Osteoblast (primary cell): ENCODE measurements at regions not wholly inside any gene's neighbourhood (a gene's known extent, or its start where the extent isn't known, plus 50 kb on each side); places are given as distances from the start of the nearest gene placed in this dataset.

Source experiments
- DNase-seq: peaks from one replicate; pipeline ENCODE4 v3.0.0; 2011; ENCODE audit warnings: low spot score, mixed read lengths; ENCODE audit not compliant: insufficient read length; ENCODE audit errors: missing footprints
- H2AFZ ChIP-seq: 2 replicates; pipeline ENCODE4 v1.6.0; 2011; ENCODE audit warnings: mild to moderate bottlenecking, low read length
- H3K27ac ChIP-seq: 2 replicates; pipeline ENCODE4 v1.5.1; 2011; ENCODE audit warnings: mild to moderate bottlenecking, low read depth, low read length, moderate library complexity
- H3K27me3 ChIP-seq: 2 replicates; pipeline ENCODE4 v1.6.0; 2012; ENCODE audit warnings: mild to moderate bottlenecking, control low read depth, inconsistent platforms, low read length, moderate library complexity; ENCODE audit not compliant: insufficient read depth
- H3K36me3 ChIP-seq: 2 replicates; pipeline ENCODE4 v1.5.1; 2011; ENCODE audit warnings: mild to moderate bottlenecking, low read length, control low read depth, moderate library complexity; ENCODE audit not compliant: insufficient read depth
- H3K4me1 ChIP-seq: 2 replicates; pipeline ENCODE4 v1.5.1; 2011; ENCODE audit warnings: mild to moderate bottlenecking, low read length, control low read depth, moderate library complexity; ENCODE audit not compliant: insufficient read depth
- H3K4me2 ChIP-seq: 2 replicates; pipeline ENCODE4 v1.6.0; 2011; ENCODE audit warnings: mild to moderate bottlenecking, low read length; ENCODE audit not compliant: insufficient read depth
- H3K4me3 ChIP-seq: fragments of 200-600 bp; sonication (generic); 3 replicates; pipeline ENCODE4 v1.5.1; 2012; ENCODE audit warnings: mild to moderate bottlenecking, low read length, inconsistent platforms; ENCODE audit not compliant: insufficient read depth
- H3K79me2 ChIP-seq: 2 replicates; pipeline ENCODE4 v1.6.0; 2012; ENCODE audit warnings: mild to moderate bottlenecking, low read length, control low read depth, inconsistent platforms; ENCODE audit not compliant: insufficient read depth
- H3K9me3 ChIP-seq: 2 replicates; pipeline ENCODE4 v1.5.1; 2011; ENCODE audit warnings: low read depth, low read length, control low read depth
- H4K20me1 ChIP-seq: 2 replicates; pipeline ENCODE4 v1.6.0; 2012; ENCODE audit warnings: mild to moderate bottlenecking, low read length, control low read depth; ENCODE audit not compliant: insufficient read depth
- TF ChIP-seq, protein P1 (sequence below): IDR thresholded peaks from 2 replicates; pipeline ENCODE4 v1.5.1; 2011; ENCODE audit warnings: mild to moderate bottlenecking, low read depth, low read length, moderate library complexity; ENCODE audit errors: extremely low read depth

GRCh38 chr9:38342532-38342931, 50.0 kb upstream of the ALDH1B1 start:
- no peaks in the 10 kb centered on the region for H3K79me2 ChIP-seq
- H3K9me3 ChIP-seq = no peaks in the 10 kb centered on the region
- no peak overlapping the region for H3K4me3 ChIP-seq
- no peak overlapping the region for H2AFZ ChIP-seq
- H4K20me1 ChIP-seq = no peaks in the 10 kb centered on the region
- no peaks in the 10 kb centered on the region for H3K36me3 ChIP-seq
- TF ChIP-seq, protein P1, sequence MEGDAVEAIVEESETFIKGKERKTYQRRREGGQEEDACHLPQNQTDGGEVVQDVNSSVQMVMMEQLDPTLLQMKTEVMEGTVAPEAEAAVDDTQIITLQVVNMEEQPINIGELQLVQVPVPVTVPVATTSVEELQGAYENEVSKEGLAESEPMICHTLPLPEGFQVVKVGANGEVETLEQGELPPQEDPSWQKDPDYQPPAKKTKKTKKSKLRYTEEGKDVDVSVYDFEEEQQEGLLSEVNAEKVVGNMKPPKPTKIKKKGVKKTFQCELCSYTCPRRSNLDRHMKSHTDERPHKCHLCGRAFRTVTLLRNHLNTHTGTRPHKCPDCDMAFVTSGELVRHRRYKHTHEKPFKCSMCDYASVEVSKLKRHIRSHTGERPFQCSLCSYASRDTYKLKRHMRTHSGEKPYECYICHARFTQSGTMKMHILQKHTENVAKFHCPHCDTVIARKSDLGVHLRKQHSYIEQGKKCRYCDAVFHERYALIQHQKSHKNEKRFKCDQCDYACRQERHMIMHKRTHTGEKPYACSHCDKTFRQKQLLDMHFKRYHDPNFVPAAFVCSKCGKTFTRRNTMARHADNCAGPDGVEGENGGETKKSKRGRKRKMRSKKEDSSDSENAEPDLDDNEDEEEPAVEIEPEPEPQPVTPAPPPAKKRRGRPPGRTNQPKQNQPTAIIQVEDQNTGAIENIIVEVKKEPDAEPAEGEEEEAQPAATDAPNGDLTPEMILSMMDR = no peak
- H3K4me1 ChIP-seq = peaks cover 5% of the 10 kb centered on the region
- no peak for DNase-seq
- peaks cover 11% of the 10 kb centered on the region for H3K27me3 ChIP-seq
- no peak overlapping the region for H3K27ac ChIP-seq
- no peak overlapping the region for H3K4me2 ChIP-seq

DNA sequence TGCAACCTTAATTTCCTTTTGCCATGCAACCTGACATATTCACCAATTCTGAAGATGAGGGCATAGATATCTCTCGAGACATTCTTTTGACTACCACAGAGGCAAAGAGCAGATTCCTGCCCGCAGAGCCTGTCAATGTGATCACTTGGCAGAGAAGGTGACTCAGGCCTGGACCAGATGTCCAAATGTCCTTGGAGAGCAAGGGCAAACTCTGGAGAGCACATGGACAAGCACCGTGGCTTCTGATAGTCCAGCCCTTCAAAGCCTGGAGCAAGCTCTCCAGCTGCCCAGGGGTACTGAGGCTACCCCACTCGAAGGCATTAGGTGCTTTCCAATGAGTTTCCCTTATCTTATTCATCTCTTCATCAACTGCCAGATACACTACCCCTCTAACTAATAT, 50.4 kb upstream of the ALDH1B1 start:
- H3K36me3 ChIP-seq = no peaks in the 10 kb centered on the region
- H3K79me2 ChIP-seq = no peaks in the 10 kb centered on the region
- H3K4me1 ChIP-seq = peaks cover 5% of the 10 kb centered on the region
- H2AFZ ChIP-seq = no peak overlapping the region
- TF ChIP-seq, protein P1 = no peak
- H3K4me2 ChIP-seq = no peak overlapping the region
- H4K20me1 ChIP-seq = no peaks in the 10 kb centered on the region
- DNase-seq = no peak
- no peak overlapping the region for H3K4me3 ChIP-seq
- peaks cover 16% of the 10 kb centered on the region for H3K27me3 ChIP-seq
- H3K27ac ChIP-seq = no peak overlapping the region
- H3K9me3 ChIP-seq = no peaks in the 10 kb centered on the region

DNA sequence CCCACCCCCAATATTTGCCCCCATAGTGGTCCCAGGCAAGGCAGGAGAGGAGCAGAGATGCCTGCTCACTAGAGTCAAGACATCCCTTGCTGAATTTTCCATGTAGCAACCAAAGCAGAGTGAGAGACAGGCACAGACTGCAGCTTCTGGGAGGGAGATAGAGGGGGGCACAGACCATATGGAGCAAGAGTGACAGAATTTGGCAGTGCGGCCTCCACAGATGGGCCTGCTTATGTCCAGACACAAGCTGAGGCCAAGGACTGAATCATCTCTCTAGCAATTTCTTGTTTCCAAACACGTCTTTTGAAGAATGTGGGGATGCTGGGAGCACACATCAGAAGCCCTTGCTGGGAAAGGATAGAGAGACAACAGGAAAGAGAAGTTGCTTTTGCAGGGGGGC, 53.0 kb upstream of the ALDH1B1 start:
- H3K4me1 ChIP-seq = peaks cover 5% of the 10 kb centered on the region
- H3K27me3 ChIP-seq = peaks cover 35% of the 10 kb centered on the region
- H3K79me2 ChIP-seq = no peaks in the 10 kb centered on the region
- no peak for DNase-seq
- H3K36me3 ChIP-seq = no peaks in the 10 kb centered on the region
- H3K9me3 ChIP-seq = no peaks in the 10 kb centered on the region
- H3K4me3 ChIP-seq = no peak overlapping the region
- no peak overlapping the region for H2AFZ ChIP-seq
- H3K4me2 ChIP-seq = no peak overlapping the region
- TF ChIP-seq, protein P1 = no peak
- no peaks in the 10 kb centered on the region for H4K20me1 ChIP-seq
- no peak overlapping the region for H3K27ac ChIP-seq

DNA sequence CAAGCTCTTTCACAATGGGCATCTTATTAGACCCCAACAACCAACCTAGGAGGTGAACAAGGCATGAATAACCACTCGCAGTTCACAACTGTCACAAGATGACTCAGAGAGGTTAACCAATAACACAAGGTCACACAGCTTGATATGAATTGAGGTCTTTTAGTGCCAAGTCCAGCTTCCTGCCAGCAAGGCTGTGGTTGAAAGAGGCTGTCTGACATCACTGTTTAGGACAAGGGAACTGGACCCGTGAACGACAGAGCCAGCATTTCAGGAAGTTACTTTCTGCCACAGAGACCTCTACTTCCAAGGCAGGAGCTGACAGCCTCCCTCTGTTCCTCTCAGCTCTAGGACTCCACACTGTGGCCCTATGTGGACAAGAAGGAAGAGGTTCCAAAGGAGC, 53.4 kb upstream of the ALDH1B1 start:
- H3K27ac ChIP-seq = no peak overlapping the region
- H3K9me3 ChIP-seq = no peaks in the 10 kb centered on the region
- no peaks in the 10 kb centered on the region for H4K20me1 ChIP-seq
- H3K4me1 ChIP-seq = peaks cover 5% of the 10 kb centered on the region
- H2AFZ ChIP-seq = no peak overlapping the region
- peak; percentile 81 for DNase-seq
- TF ChIP-seq, protein P1 = no peak
- no peaks in the 10 kb centered on the region for H3K36me3 ChIP-seq
- H3K4me2 ChIP-seq = no peak overlapping the region
- no peaks in the 10 kb centered on the region for H3K79me2 ChIP-seq
- H3K4me3 ChIP-seq = no peak overlapping the region
- H3K27me3 ChIP-seq = peaks cover 31% of the 10 kb centered on the region
